ENCODE measurements at regions not wholly inside any gene's neighbourhood (a gene's known extent, or its start where the extent isn't known, plus 50 kb on each side); places are given as distances from the start of the nearest gene placed in this dataset.

DNA sequence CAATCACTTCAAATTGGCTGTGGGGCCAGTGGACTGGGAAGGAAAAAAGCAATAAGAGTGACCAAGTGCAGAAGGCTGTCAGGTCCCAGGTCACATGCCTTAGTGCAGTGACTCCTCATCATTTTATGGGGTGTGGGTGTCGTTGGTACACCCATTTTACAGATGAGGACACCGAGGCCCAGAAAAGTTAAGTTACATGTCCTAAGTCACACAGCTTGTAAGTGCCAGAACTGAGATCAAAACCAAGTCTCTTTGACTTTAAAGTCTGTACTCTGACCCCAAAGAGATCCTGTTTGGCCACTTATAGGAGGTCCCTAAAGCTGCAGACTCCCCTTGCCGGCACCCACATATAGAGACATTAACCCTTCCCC is 63.0 kb upstream of the POLG start:
- H3K9me3 ChIP-seq: no peaks in the 10 kb centered on the region
- DNase-seq (no peak), ATAC-seq (no peak)
- intact Hi-C loops (cut with DNase I, micrococcal nuclease): no loop called here
- peaks cover 12% of the 10 kb centered on the region for H3K4me1 ChIP-seq (ENCODE audit: low read depth)
- no peak overlapping the region for H3K4me3 ChIP-seq
- no peaks in the 10 kb centered on the region for H3K36me3 ChIP-seq (ENCODE audit: low read depth)
- TF ChIP-seq, protein P1, sequence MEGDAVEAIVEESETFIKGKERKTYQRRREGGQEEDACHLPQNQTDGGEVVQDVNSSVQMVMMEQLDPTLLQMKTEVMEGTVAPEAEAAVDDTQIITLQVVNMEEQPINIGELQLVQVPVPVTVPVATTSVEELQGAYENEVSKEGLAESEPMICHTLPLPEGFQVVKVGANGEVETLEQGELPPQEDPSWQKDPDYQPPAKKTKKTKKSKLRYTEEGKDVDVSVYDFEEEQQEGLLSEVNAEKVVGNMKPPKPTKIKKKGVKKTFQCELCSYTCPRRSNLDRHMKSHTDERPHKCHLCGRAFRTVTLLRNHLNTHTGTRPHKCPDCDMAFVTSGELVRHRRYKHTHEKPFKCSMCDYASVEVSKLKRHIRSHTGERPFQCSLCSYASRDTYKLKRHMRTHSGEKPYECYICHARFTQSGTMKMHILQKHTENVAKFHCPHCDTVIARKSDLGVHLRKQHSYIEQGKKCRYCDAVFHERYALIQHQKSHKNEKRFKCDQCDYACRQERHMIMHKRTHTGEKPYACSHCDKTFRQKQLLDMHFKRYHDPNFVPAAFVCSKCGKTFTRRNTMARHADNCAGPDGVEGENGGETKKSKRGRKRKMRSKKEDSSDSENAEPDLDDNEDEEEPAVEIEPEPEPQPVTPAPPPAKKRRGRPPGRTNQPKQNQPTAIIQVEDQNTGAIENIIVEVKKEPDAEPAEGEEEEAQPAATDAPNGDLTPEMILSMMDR (IDR thresholded peaks at IDR 0.05): no peak

- Histone ChIP-seq H3K9me3 (no peaks in the 10 kb centered on the region), H3K36me3 (ENCODE audit: low read depth) (no peaks in the 10 kb centered on the region), H3K4me3 (no peak overlapping the region), H3K4me1 (ENCODE audit: low read depth) (peaks cover 12% of the 10 kb centered on the region)
- ATAC-seq (no peak), DNase-seq (no peak)
- TF ChIP-seq, protein P1 (IDR thresholded peaks at IDR 0.05): no peak
- intact Hi-C loops (cut with DNase I, micrococcal nuclease): no loop called here
These were observed 62.4 kb upstream of the POLG start for GRCh38 chr15:89396723-89397652.

- no peak for ATAC-seq
- Histone ChIP-seq H3K4me1 (ENCODE audit: low read depth) (peaks cover 12% of the 10 kb centered on the region), H3K36me3 (ENCODE audit: low read depth) (no peaks in the 10 kb centered on the region), H3K4me3 (no peak overlapping the region), H3K9me3 (no peaks in the 10 kb centered on the region)
- no peak for DNase-seq
- TF ChIP-seq, protein P1 (IDR thresholded peaks at IDR 0.05): no peak
- intact Hi-C loops (cut with DNase I, micrococcal nuclease): no loop called here
These were observed 61.4 kb upstream of the POLG start for GRCh38 chr15:89395996-89396395.

GRCh38 chr15:89395461-89395871 is 60.8 kb upstream of the POLG start:
- no peak for ATAC-seq
- intact Hi-C loops (cut with DNase I, micrococcal nuclease): no loop called here
- TF ChIP-seq, protein P1 (IDR thresholded peaks at IDR 0.05): no peak

GRCh38 chr15:89395031-89395430 is 60.4 kb upstream of the POLG start:
- intact Hi-C loops (cut with DNase I, micrococcal nuclease): no loop called here
- peaks cover 8% of the 10 kb centered on the region for H3K4me1 ChIP-seq (ENCODE audit: low read depth)
- no peak overlapping the region for H3K4me3 ChIP-seq
- ATAC-seq: no peak
- TF ChIP-seq, protein P1 (IDR thresholded peaks at IDR 0.05): no peak
- DNase-seq: no peak
- H3K9me3 ChIP-seq: no peaks in the 10 kb centered on the region
- no peaks in the 10 kb centered on the region for H3K36me3 ChIP-seq (ENCODE audit: low read depth)

More at GRCh38 chr15:89395461-89395871, 60.8 kb upstream of the POLG start:
- no peak overlapping the region for H3K4me3 ChIP-seq
- no peak for DNase-seq
- peaks cover 12% of the 10 kb centered on the region for H3K4me1 ChIP-seq (ENCODE audit: low read depth)
- no peaks in the 10 kb centered on the region for H3K9me3 ChIP-seq
- H3K36me3 ChIP-seq (ENCODE audit: low read depth): no peaks in the 10 kb centered on the region

Data from mucosa of descending colon (tissue), 3 donors.